SU-DHL-6 (cell line): ENCODE measurements at regions not wholly inside any gene's neighbourhood (a gene's known extent, or its start where the extent isn't known, plus 50 kb on each side); places are given as distances from the start of the nearest gene placed in this dataset.

Experiments
- H2AFZ ChIP-seq: fragments of 200-600 bp; sonication (generic); 2 replicates; pipeline ENCODE4 v1.6.1; 2014; ENCODE audit warnings: low read depth, mild to moderate bottlenecking, moderate library complexity, mixed read lengths, antibody characterized with exemption, low read length; ENCODE audit not compliant: severe bottlenecking
- H3F3A ChIP-seq: fragments of 200-600 bp; shearing (Covaris generic); 2 replicates; pipeline ENCODE4 v1.6.0; 2016; ENCODE audit warnings: antibody characterized with exemption, mild to moderate bottlenecking; ENCODE audit not compliant: insufficient read depth
- H3K27ac ChIP-seq: fragments of 200-600 bp; sonication (generic); 2 replicates; pipeline ENCODE4 v1.5.1; 2016; ENCODE audit warnings: low read depth, mild to moderate bottlenecking, low read length, moderate library complexity, mixed read lengths
- H3K27me3 ChIP-seq: fragments of 200-600 bp; sonication (generic), shearing (Covaris generic); 2 replicates; pipeline ENCODE4 v1.6.0; 2014; ENCODE audit warnings: mild to moderate bottlenecking, low read length
- H3K36me3 ChIP-seq: fragments of 200-600 bp; sonication (generic); 2 replicates; pipeline ENCODE4 v1.6.1; 2014; ENCODE audit warnings: mild to moderate bottlenecking, low read length, mixed read lengths
- H3K4me2 ChIP-seq: fragments of 300-600, 200-600 bp; shearing (Covaris generic), sonication (generic); 2 replicates; pipeline ENCODE4 v1.6.0; 2014; ENCODE audit warnings: low read length, low read depth, mild to moderate bottlenecking; ENCODE audit not compliant: poor library complexity, severe bottlenecking
- H3K4me3 ChIP-seq: fragments of 200-600 bp; sonication (generic); 2 replicates; pipeline ENCODE4 v1.5.1; 2014; ENCODE audit warnings: antibody characterized with exemption, low read length, mild to moderate bottlenecking, mixed read lengths; ENCODE audit not compliant: insufficient read depth, poor library complexity, severe bottlenecking
- H3K79me2 ChIP-seq: fragments of 200-600 bp; sonication (generic); 2 replicates; pipeline ENCODE4 v1.6.1; 2014; ENCODE audit warnings: mild to moderate bottlenecking, low read length, moderate library complexity; ENCODE audit not compliant: insufficient read depth
- H3K9ac ChIP-seq: fragments of 200-600 bp; sonication (generic); 2 replicates; pipeline ENCODE4 v1.7.0; 2014; ENCODE audit warnings: mild to moderate bottlenecking, low read length
- H3K9me2 ChIP-seq: fragments of 200-600 bp; sonication (generic); replicated peaks from 2 replicates; pipeline ENCODE4 v1.6.1; 2014; ENCODE audit warnings: low read length; ENCODE audit not compliant: insufficient read depth
- H3K9me3 ChIP-seq: fragments of 200-600 bp; sonication (generic); 2 replicates; pipeline ENCODE4 v1.6.1; 2014; ENCODE audit warnings: low read length, mixed read lengths; ENCODE audit not compliant: insufficient read depth
- H4K20me1 ChIP-seq: fragments of 200-600 bp; sonication (generic); 2 replicates; pipeline ENCODE4 v1.6.1; 2014; ENCODE audit warnings: low read depth, mild to moderate bottlenecking, antibody characterized with exemption, low read length, moderate library complexity, mixed read lengths
- EZH2phosphoT487 ChIP-seq: fragments of 200-600 bp; sonication (generic), shearing (Covaris generic); conservative IDR thresholded peaks from 2 replicates; pipeline ENCODE4 v1.6.1; 2018; ENCODE audit warnings: mild to moderate bottlenecking, antibody characterized with exemption, low read length, moderate library complexity, mixed read lengths
- TF ChIP-seq, protein P1 (sequence below): fragments of 200-600 bp; sonication (generic); IDR thresholded peaks from one replicate; pipeline ENCODE4 v1.5.1; 2017; ENCODE audit warnings: antibody characterized with exemption, mild to moderate bottlenecking, low read length, moderate library complexity; ENCODE audit not compliant: insufficient read depth, poor library complexity, severe bottlenecking

- Histone ChIP-seq H3F3A (no peaks in the 10 kb centered on the region), H3K4me2 (no peak overlapping the region), H2AFZ (no peak overlapping the region), H3K9ac (no peak overlapping the region), H3K27ac (no peak overlapping the region), H3K79me2 (no peaks in the 10 kb centered on the region), H3K27me3 (no peaks in the 10 kb centered on the region), H3K4me3 (peak overlapping the region; percentile 14), H3K9me2 (no peaks in the 10 kb centered on the region), H4K20me1 (no peaks in the 10 kb centered on the region), H3K36me3 (peaks cover 2% of the 10 kb centered on the region; the same call in 1 of the 2 replicates), H3K9me3 (peaks cover 9% of the 10 kb centered on the region)
- TF ChIP-seq, protein P1, sequence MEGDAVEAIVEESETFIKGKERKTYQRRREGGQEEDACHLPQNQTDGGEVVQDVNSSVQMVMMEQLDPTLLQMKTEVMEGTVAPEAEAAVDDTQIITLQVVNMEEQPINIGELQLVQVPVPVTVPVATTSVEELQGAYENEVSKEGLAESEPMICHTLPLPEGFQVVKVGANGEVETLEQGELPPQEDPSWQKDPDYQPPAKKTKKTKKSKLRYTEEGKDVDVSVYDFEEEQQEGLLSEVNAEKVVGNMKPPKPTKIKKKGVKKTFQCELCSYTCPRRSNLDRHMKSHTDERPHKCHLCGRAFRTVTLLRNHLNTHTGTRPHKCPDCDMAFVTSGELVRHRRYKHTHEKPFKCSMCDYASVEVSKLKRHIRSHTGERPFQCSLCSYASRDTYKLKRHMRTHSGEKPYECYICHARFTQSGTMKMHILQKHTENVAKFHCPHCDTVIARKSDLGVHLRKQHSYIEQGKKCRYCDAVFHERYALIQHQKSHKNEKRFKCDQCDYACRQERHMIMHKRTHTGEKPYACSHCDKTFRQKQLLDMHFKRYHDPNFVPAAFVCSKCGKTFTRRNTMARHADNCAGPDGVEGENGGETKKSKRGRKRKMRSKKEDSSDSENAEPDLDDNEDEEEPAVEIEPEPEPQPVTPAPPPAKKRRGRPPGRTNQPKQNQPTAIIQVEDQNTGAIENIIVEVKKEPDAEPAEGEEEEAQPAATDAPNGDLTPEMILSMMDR = no peak
- no peak for TF ChIP-seq EZH2phosphoT487
These were observed 622.9 kb downstream of the PCDH7 start for GRCh38 chr4:31343061-31343460.

- no peaks in the 10 kb centered on the region for H3K9me2 ChIP-seq
- H3K4me2 ChIP-seq = no peak overlapping the region
- H3K9me3 ChIP-seq = no peaks in the 10 kb centered on the region
- H3K79me2 ChIP-seq = no peaks in the 10 kb centered on the region
- H3F3A ChIP-seq = no peaks in the 10 kb centered on the region
- no peak overlapping the region for H3K27ac ChIP-seq
- no peaks in the 10 kb centered on the region for H3K36me3 ChIP-seq
- H3K9ac ChIP-seq = no peak overlapping the region
- H2AFZ ChIP-seq = peak overlapping the region; percentile 76
- H3K4me3 ChIP-seq = no peak overlapping the region
- no peaks in the 10 kb centered on the region for H4K20me1 ChIP-seq
- no peak for TF ChIP-seq EZH2phosphoT487
- TF ChIP-seq, protein P1 = no peak
- H3K27me3 ChIP-seq = no peaks in the 10 kb centered on the region
These were observed 629.7 kb downstream of the PCDH7 start for GRCh38 chr4:31349907-31350306.

GRCh38 chr4:31351695-31352094 lies 631.5 kb downstream of the PCDH7 start:
- Histone ChIP-seq H3F3A (no peaks in the 10 kb centered on the region), H3K27me3 (no peaks in the 10 kb centered on the region), H3K4me2 (no peak overlapping the region), H3K4me3 (no peak overlapping the region), H3K9me3 (no peaks in the 10 kb centered on the region), H4K20me1 (no peaks in the 10 kb centered on the region), H2AFZ (no peak overlapping the region), H3K9ac (no peak overlapping the region), H3K9me2 (no peaks in the 10 kb centered on the region), H3K79me2 (no peaks in the 10 kb centered on the region), H3K36me3 (no peaks in the 10 kb centered on the region), H3K27ac (no peak overlapping the region)
- TF ChIP-seq, protein P1 = no peak
- no peak for TF ChIP-seq EZH2phosphoT487
